Subcutaneous abdominal adipose tissue (tissue), 5 donors: ENCODE measurements at regions not wholly inside any gene's neighbourhood (a gene's known extent, or its start where the extent isn't known, plus 50 kb on each side); places are given as distances from the start of the nearest gene placed in this dataset.

Source experiments
- H3K27ac ChIP-seq: one replicate; pipeline ENCODE4 v1.7.0; 2013; ENCODE audit warnings: low read depth, mild to moderate bottlenecking, inconsistent platforms, low read length, moderate library complexity
- H3K27me3 ChIP-seq, 5 donors: one replicate each; pipeline ENCODE4 v1.7.0; 2013; ENCODE audit warnings: low read length in 5 of 5, inconsistent platforms in 1 of 5; ENCODE audit not compliant: control insufficient read depth in 5 of 5, insufficient read depth in 4 of 5
- H3K36me3 ChIP-seq, 5 donors: one replicate each; pipeline ENCODE4 v1.7.0; 2013; ENCODE audit warnings: low read length in 5 of 5; ENCODE audit not compliant: control insufficient read depth in 5 of 5, insufficient read depth in 5 of 5
- H3K4me1 ChIP-seq, 5 donors: one replicate each; pipeline ENCODE4 v1.7.0; 2013; ENCODE audit warnings: low read length in 5 of 5, mild to moderate bottlenecking in 3 of 5, moderate library complexity in 1 of 5; ENCODE audit not compliant: control insufficient read depth in 5 of 5, insufficient read depth in 5 of 5
- H3K4me3 ChIP-seq, 5 donors: one replicate each; pipeline ENCODE4 v1.7.0; 2013; ENCODE audit warnings: low read length in 5 of 5, low read depth in 1 of 5
- H3K9ac ChIP-seq, 5 donors: one replicate each; pipeline ENCODE4 v1.7.0; 2013; ENCODE audit warnings: low read length in 5 of 5, mild to moderate bottlenecking in 4 of 5, moderate library complexity in 3 of 5
- H3K9me3 ChIP-seq, 5 donors: one replicate each; pipeline ENCODE4 v1.7.0; 2013; ENCODE audit warnings: low read length in 5 of 5; ENCODE audit not compliant: control insufficient read depth in 5 of 5
- donor health status: healthy.
- donor health status: healthy.
- donor health status: healthy.
- donor health status: healthy.
- donor health status: healthy.

DNA sequence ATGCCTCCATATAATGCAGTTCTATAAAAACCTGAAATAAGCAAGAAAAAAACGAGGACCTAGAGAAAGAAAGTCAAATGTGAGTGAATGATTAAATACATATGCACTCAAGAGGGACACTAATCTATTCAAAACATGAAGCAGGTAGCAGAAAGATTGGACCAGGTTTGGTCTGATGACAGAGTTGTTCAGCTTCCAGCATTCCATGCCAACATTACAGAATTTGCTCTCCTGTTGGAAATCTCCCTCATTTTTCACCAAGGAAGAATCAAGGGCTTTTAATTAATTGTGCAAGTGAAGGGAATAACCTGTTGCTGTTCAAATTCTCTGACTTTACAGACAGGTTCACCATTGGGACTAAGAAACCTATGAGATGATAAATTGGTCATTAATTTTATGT lies 379.0 kb upstream of the RASGEF1B start:
- Histone ChIP-seq H3K9me3 (peaks cover 0 to 4% (median 0%) of the 10 kb centered on the region in 5 donors), H3K9ac (no peak overlapping the region), H3K27ac (no peak overlapping the region), H3K4me3 (no peak overlapping the region), H3K4me1 (peaks cover 0 to 2% (median 0%) of the 10 kb centered on the region in 5 donors), H3K27me3 (no peaks in the 10 kb centered on the region), H3K36me3 (no peaks in the 10 kb centered on the region)

DNA sequence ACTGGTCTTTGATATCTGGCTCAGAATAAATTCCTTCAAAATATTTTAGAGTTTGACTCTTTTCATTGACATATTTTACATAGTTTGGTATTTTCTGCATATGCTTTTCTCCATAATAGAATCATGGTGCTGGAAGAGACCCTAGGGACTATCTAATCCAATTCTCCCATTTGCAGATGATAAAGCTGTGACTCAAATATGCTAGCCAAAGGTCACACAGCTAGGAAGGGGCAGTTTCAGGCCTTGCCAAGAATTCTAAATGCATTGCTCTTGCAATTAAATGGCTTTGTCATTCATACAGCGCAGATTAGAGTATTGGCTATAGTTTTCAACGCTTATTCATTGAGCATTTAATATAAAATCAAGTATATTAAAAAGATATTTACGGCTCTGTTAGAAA lies 374.1 kb upstream of the RASGEF1B start:
- H3K9ac ChIP-seq = no peak overlapping the region
- no peak overlapping the region for H3K27ac ChIP-seq
- peaks cover 0 to 8% (median 5%) of the 10 kb centered on the region in 5 donors for H3K4me1 ChIP-seq
- H3K4me3 ChIP-seq = no peak overlapping the region
- no peaks in the 10 kb centered on the region for H3K27me3 ChIP-seq
- no peaks in the 10 kb centered on the region for H3K9me3 ChIP-seq
- no peaks in the 10 kb centered on the region for H3K36me3 ChIP-seq

DNA sequence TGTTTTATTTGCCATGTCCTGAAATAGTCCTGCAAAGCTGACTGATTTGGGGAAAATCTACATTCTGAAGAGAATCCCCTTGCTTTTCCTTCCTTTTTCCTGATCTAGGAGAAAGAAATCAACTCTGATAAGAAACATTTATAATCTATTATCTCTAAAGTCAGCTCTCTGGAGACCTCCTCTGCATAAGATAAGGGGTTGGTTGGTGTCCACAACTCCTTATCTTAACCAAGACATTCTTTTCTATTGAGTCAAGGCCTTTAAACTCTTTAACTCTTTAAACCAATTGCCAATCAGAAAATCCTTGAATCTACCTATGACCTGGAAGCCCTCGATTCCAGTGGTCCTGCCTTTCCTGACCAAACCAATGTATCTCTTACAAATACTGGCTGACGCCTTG lies 373.6 kb upstream of the RASGEF1B start:
- no peak overlapping the region for H3K27ac ChIP-seq
- no peaks in the 10 kb centered on the region for H3K27me3 ChIP-seq
- no peaks in the 10 kb centered on the region for H3K36me3 ChIP-seq
- no peak overlapping the region for H3K9ac ChIP-seq
- no peak overlapping the region for H3K4me3 ChIP-seq
- no peaks in the 10 kb centered on the region for H3K9me3 ChIP-seq
- peaks cover 0 to 8% (median 5%) of the 10 kb centered on the region in 5 donors for H3K4me1 ChIP-seq

DNA sequence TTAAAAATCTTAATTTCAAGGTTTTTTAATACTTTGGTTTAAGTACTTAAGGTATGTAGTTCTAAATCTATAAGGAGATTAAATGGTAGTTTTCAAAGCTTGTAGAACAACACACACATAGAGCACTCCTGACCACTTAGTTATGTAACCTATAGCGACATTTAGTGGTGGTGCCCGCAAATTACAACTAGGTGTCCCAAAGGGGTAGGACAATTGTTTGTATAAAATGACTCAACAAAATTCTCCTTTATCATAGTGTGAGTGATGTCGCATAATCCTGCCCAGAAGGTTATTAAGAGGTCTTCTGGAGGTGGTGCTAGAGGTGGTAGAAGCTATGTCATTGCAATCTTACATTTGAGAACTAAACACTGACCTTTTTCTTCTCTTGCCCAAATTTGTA lies 373.0 kb upstream of the RASGEF1B start:
- no peaks in the 10 kb centered on the region for H3K9me3 ChIP-seq
- no peak overlapping the region for H3K27ac ChIP-seq
- peaks cover 0 to 8% (median 5%) of the 10 kb centered on the region in 5 donors for H3K4me1 ChIP-seq
- H3K4me3 ChIP-seq = no peak overlapping the region
- no peaks in the 10 kb centered on the region for H3K27me3 ChIP-seq
- no peak overlapping the region for H3K9ac ChIP-seq
- H3K36me3 ChIP-seq = no peaks in the 10 kb centered on the region

DNA sequence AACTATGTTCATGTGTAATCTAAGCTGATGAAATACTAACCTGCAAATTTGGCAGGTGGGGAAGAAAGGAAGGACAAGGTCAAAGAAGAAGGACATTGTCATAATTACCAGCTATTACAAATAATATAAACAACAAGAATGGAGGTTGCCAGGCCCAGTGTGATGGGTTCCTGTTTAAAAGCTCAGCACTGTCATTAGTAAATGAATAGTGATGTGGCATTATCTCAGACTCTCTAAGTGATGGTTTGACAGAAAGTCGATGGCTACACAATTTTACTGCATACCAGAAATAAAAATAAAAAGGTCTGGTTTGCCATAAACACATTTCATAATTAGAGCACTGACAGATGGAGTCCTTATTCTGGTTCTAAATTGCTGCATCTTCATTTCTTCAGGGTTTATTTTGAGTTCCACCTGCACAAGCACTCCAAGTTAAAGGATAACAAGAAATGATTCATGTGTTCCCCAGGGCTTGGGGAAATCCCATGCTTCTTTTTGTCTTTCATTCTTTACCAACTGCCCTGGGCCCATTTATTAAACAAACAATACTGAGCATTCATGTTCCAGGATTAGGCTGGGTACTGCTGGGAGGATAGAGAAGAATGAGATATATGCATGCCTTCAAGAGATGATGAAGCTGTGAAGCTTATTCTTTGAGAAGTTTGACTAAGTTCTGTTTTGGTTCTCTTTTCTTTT lies 367.8 kb upstream of the RASGEF1B start:
- Histone ChIP-seq H3K36me3 (no peaks in the 10 kb centered on the region), H3K4me1 (peaks cover 0 to 6% (median 0%) of the 10 kb centered on the region in 5 donors), H3K4me3 (no peak overlapping the region), H3K9me3 (no peaks in the 10 kb centered on the region), H3K27me3 (no peaks in the 10 kb centered on the region), H3K9ac (no peak overlapping the region), H3K27ac (no peak overlapping the region)

DNA sequence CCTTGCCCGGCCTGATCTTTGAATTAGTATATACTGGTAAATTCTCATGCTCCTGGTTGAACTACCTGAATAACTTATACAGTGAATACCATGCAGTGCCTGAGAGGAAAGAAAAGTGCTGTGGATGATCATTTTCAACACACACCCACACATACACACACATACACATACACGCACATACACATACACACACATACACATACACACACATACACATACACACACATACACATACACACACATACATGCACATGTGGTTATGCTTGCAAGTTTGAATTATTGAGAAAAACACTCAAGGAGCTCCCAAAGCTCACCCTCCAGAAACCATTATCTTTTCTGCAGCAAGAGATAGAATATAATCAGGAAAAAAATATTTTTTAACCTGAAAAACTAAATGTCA lies 366.9 kb upstream of the RASGEF1B start:
- Histone ChIP-seq H3K9me3 (no peaks in the 10 kb centered on the region), H3K4me3 (no peak overlapping the region), H3K27me3 (no peaks in the 10 kb centered on the region), H3K27ac (no peak overlapping the region), H3K4me1 (peaks cover 0 to 6% (median 0%) of the 10 kb centered on the region in 5 donors), H3K36me3 (no peaks in the 10 kb centered on the region), H3K9ac (no peak overlapping the region)

DNA sequence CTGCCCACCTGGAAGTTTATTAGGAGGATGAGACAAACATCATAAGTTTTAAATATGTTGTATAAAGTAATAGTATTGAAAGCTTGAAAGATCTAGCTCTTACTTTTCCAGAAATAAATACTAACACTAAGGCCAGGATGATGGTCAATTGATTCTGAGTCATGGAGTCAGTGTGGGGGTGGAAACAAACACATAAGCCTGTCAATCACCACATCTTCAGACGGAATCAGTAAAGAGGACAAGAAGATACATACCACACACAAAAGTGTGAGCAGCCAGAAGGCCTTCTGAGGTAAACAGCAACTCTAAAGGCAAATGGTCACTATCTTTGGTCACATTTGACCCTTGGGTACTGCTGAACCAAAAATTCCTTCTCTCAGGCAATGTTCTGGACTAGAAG lies 365.0 kb upstream of the RASGEF1B start:
- no peak overlapping the region for H3K9ac ChIP-seq
- H3K4me1 ChIP-seq = peaks cover 0 to 6% (median 0%) of the 10 kb centered on the region in 5 donors
- H3K36me3 ChIP-seq = no peaks in the 10 kb centered on the region
- H3K4me3 ChIP-seq = no peak overlapping the region
- H3K27ac ChIP-seq = no peak overlapping the region
- no peaks in the 10 kb centered on the region for H3K27me3 ChIP-seq
- no peaks in the 10 kb centered on the region for H3K9me3 ChIP-seq

DNA sequence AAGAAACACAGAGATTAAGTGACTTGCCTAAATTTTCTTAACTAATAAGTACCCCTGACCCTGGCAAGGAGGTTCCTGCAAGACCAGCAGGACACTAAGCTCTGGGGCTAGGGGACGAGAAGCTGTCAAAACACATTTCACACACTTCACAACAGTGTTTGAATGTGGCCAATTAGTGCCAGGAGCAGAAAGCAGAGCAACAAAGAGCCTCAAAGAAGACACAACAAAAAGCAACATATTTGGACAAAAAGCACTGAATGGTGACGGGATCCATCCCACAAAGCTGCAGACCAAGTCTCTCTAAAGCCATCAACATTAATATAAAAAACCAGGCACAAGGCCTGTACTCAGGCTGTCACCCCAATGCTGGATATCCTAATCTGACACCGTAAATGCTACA lies 361.9 kb upstream of the RASGEF1B start:
- Histone ChIP-seq H3K27ac (no peak overlapping the region), H3K4me1 (peaks cover 0 to 13% (median 5%) of the 10 kb centered on the region in 5 donors), H3K9me3 (no peaks in the 10 kb centered on the region), H3K36me3 (no peaks in the 10 kb centered on the region), H3K4me3 (no peak overlapping the region), H3K27me3 (no peaks in the 10 kb centered on the region), H3K9ac (no peak overlapping the region)

DNA sequence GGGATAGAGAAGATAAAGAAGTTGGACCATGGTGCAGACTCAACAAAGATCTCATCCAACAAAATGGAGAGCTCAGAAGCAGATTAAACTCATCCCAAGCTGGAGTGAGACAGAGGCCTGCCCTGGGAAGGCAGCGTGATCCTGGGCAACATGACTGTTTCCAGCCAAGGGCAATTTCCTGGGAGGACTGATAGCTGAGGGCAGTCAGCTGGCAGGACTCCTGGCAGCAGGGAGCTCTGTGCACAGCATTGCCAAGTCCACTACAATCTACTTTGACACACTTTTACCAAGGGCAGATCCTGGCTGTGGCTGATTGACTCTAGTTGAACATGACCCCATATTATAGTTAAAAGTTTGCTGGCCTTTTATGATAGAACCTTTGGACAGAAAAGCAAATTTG lies 357.3 kb upstream of the RASGEF1B start:
- Histone ChIP-seq H3K27me3 (no peaks in the 10 kb centered on the region), H3K9me3 (no peaks in the 10 kb centered on the region), H3K9ac (no peak overlapping the region), H3K27ac (no peak overlapping the region), H3K36me3 (no peaks in the 10 kb centered on the region), H3K4me1 (peaks cover 0 to 8% (median 5%) of the 10 kb centered on the region in 5 donors), H3K4me3 (no peak overlapping the region)

DNA sequence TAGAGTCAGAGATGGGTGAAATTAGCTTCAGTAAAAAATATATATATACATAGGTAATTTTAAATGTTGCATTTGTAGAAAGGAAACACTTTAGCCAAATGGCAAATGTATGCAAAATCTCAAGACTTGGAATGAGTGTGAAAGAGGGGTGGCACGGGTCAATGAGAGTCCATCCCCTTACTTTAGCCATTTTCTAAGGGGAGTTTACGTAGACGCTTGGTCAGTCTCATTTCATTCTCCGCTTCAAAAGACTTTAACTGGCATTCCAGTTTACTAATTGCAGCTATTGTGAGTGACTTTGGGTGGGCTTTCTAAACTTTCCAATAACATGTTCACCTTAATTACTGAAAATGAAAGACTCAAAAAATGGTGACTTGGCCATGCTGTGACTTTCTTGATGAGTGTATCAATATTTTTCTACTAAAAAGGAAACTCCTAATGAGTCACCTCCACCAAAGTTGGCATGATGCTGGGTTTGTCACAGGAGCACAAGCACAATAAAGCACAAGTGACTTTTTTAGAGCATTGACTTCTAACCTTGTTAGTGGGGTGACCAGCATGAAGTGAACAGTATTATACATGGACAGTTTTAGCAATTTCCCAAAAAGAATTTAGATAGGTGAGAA lies 356.0 kb upstream of the RASGEF1B start:
- Histone ChIP-seq H3K9me3 (no peaks in the 10 kb centered on the region), H3K4me3 (no peak overlapping the region), H3K36me3 (no peaks in the 10 kb centered on the region), H3K4me1 (peaks cover 0 to 8% (median 5%) of the 10 kb centered on the region in 5 donors), H3K9ac (no peak overlapping the region), H3K27ac (no peak overlapping the region), H3K27me3 (no peaks in the 10 kb centered on the region)
